H1 (cell line): ENCODE measurements at regions not wholly inside any gene's neighbourhood (a gene's known extent, or its start where the extent isn't known, plus 50 kb on each side); places are given as distances from the start of the nearest gene placed in this dataset.

Experiments used
- CTCF ChIA-PET: fragments of 300-600 bp; sonication (Branson Sonifier 250); formaldehyde crosslinking; loops from one replicate; lab custom pipeline; 2021; ENCODE audit not compliant: partially characterized antibody; lab: Charles Lee
- POLR2A ChIA-PET: fragments of 300-600 bp; sonication (Branson Sonifier 250); formaldehyde crosslinking; loops from one replicate; lab custom pipeline; 2021; ENCODE audit warnings: inconsistent platforms; ENCODE audit not compliant: partially characterized antibody; lab: Charles Lee
- DNase-seq, 2 experiments: peaks; one replicate each; pipeline versions ENCODE4 v3.0.0 to v3.0.0-alpha.2; 2010 to 2022; ENCODE audit warnings: low spot score in 2 of 2, low read depth in 1 of 2, mixed read lengths in 1 of 2
- FAIRE-seq: peaks from 2 replicates; lab custom pipeline; 2011; peaks lifted over from hg19 to GRCh38; lab: Jason Lieb, UNC
- H2AFZ ChIP-seq: 2 replicates; pipeline ENCODE4 v1.8.1; 2012; ENCODE audit warnings: low read length, inconsistent platforms
- H2AK5ac ChIP-seq: 2 replicates; pipeline ENCODE4 v1.6.1; 2013; ENCODE audit warnings: low read depth, low read length
- H2BK120ac ChIP-seq: replicated peaks from 2 replicates; pipeline ENCODE3; 2013; ENCODE audit warnings: low read depth, low read length, inconsistent platforms
- H2BK12ac ChIP-seq: 2 replicates; pipeline ENCODE4 v1.6.1; 2013; ENCODE audit warnings: low read depth, low read length
- H2BK15ac ChIP-seq: 2 replicates; pipeline ENCODE4 v1.6.1; 2013; ENCODE audit warnings: low read length
- H2BK20ac ChIP-seq: 2 replicates; pipeline ENCODE4 v1.6.1; 2013; ENCODE audit warnings: low read length
- H2BK5ac ChIP-seq: 2 replicates; pipeline ENCODE4 v1.6.1; 2013; ENCODE audit warnings: low read depth, low read length
- H3K14ac ChIP-seq: 2 replicates; pipeline ENCODE4 v1.6.1; 2013; ENCODE audit warnings: inconsistent platforms; ENCODE audit not compliant: insufficient read length
- H3K18ac ChIP-seq: 2 replicates; pipeline ENCODE4 v1.6.1; 2013; ENCODE audit warnings: low read length; ENCODE audit errors: extremely low read depth
- H3K23ac ChIP-seq: 2 replicates; pipeline ENCODE4 v1.6.1; 2013; ENCODE audit warnings: inconsistent platforms; ENCODE audit not compliant: insufficient read length
- H3K23me2 ChIP-seq: 2 replicates; pipeline ENCODE4 v1.6.1; 2013; ENCODE audit warnings: low read depth, low read length
- H3K27ac ChIP-seq: 2 replicates; pipeline ENCODE4 v1.6.1; 2011; ENCODE audit warnings: low read depth, low read length, inconsistent platforms
- H3K27me3 ChIP-seq, 4 experiments: replicated peaks in 1 of 4; 1 replicate in 1 of 4; 2 replicates in 3 of 4; pipeline versions ENCODE4 v1.6.1 to v1.8.1; 2011 to 2013; ENCODE audit warnings: low read length in 3 of 4, mild to moderate bottlenecking in 3 of 4, inconsistent platforms in 2 of 4, mixed read lengths in 2 of 4, moderate library complexity in 1 of 4; ENCODE audit not compliant: control insufficient read depth in 3 of 4, insufficient read depth in 3 of 4; ENCODE audit errors: extremely low read depth in 1 of 4
- H3K36me3 ChIP-seq, 4 experiments: 2 replicates each; pipeline versions ENCODE4 v1.6.1 to v1.8.1; 2011 to 2013; ENCODE audit warnings: mild to moderate bottlenecking in 4 of 4, low read length in 3 of 4, moderate library complexity in 2 of 4, control low read depth in 1 of 4, inconsistent platforms in 1 of 4; ENCODE audit not compliant: insufficient read depth in 4 of 4, control insufficient read depth in 2 of 4
- H3K4ac ChIP-seq: replicated peaks from 2 replicates; pipeline ENCODE3; 2013; ENCODE audit warnings: low read length, low read depth, mixed read lengths, inconsistent platforms; ENCODE audit not compliant: insufficient read length
- H3K4me1 ChIP-seq, 4 experiments: replicated peaks in 1 of 4; 1 replicate in 1 of 4; 2 replicates in 3 of 4; pipeline versions ENCODE4 v1.6.1 to v1.8.1; 2011 to 2013; ENCODE audit warnings: low read length in 3 of 4, inconsistent platforms in 2 of 4, mixed read lengths in 1 of 4; ENCODE audit not compliant: insufficient read depth in 4 of 4, control insufficient read depth in 3 of 4
- H3K4me2 ChIP-seq, 2 experiments: 2 replicates each; pipeline versions ENCODE4 v1.6.1 to v1.8.1; 2011 to 2013; ENCODE audit warnings: low read depth in 2 of 2, low read length in 2 of 2, control low read depth in 1 of 2, inconsistent platforms in 1 of 2, mild to moderate bottlenecking in 1 of 2; ENCODE audit not compliant: insufficient read depth in 1 of 2
- H3K4me3 ChIP-seq, 4 experiments: fragments of 200-600, 300-600 bp in 1 of 4; sonication (generic), shearing (Covaris generic), sonication (Bioruptor Twin) in 1 of 4; 2 replicates each; pipeline versions ENCODE4 v1.5.1 to v1.8.1; 2011 to 2016; ENCODE audit warnings: low read length in 4 of 4, low read depth in 3 of 4, control low read depth in 2 of 4, inconsistent platforms in 2 of 4, mild to moderate bottlenecking in 2 of 4, mixed read lengths in 1 of 4, moderate library complexity in 1 of 4; ENCODE audit not compliant: insufficient read depth in 2 of 4; ENCODE audit errors: extremely low read depth in 1 of 4
- H3K56ac ChIP-seq: replicated peaks from 2 replicates; pipeline ENCODE3; 2013; ENCODE audit warnings: low read depth, mild to moderate bottlenecking, mixed read lengths, low read length, inconsistent platforms; ENCODE audit not compliant: insufficient read length
- H3K79me1 ChIP-seq: 2 replicates; pipeline ENCODE4 v1.6.1; 2013; ENCODE audit warnings: low read depth, low read length, control low read depth
- H3K79me2 ChIP-seq, 2 experiments: 2 replicates each; pipeline versions ENCODE4 v1.6.1 to v1.8.1; 2012 to 2013; ENCODE audit warnings: low read length in 2 of 2, mild to moderate bottlenecking in 2 of 2, inconsistent platforms in 1 of 2; ENCODE audit not compliant: insufficient read depth in 2 of 2, control insufficient read depth in 1 of 2
- H3K9ac ChIP-seq, 4 experiments: replicated peaks in 1 of 4; 1 replicate in 1 of 4; 2 replicates in 3 of 4; pipeline versions ENCODE4 v1.6.1 to v1.8.1; 2011 to 2013; ENCODE audit warnings: low read depth in 3 of 4, low read length in 3 of 4, control low read depth in 2 of 4, mild to moderate bottlenecking in 2 of 4, moderate library complexity in 2 of 4, inconsistent platforms in 1 of 4; ENCODE audit errors: extremely low read depth in 1 of 4
- H3K9me3 ChIP-seq, 2 experiments: 2 replicates each; pipeline versions ENCODE4 v1.6.1 to v1.8.1; 2012 to 2013; ENCODE audit warnings: mild to moderate bottlenecking in 2 of 2, moderate library complexity in 2 of 2, control low read depth in 1 of 2, inconsistent platforms in 1 of 2, low read depth in 1 of 2, low read length in 1 of 2, mixed read lengths in 1 of 2; ENCODE audit not compliant: insufficient read depth in 2 of 2
- H4K20me1 ChIP-seq, 2 experiments: replicated peaks in 1 of 2; 2 replicates each; pipeline versions ENCODE3 to v1.8.1; 2011 to 2013; ENCODE audit warnings: inconsistent platforms in 2 of 2, low read length in 2 of 2, mild to moderate bottlenecking in 1 of 2; ENCODE audit not compliant: insufficient read depth in 2 of 2, control insufficient read depth in 1 of 2
- H4K5ac ChIP-seq: 2 replicates; pipeline ENCODE4 v1.6.1; 2013; ENCODE audit warnings: low read length, low read depth, mixed read lengths, inconsistent platforms; ENCODE audit not compliant: insufficient read length
- H4K8ac ChIP-seq: 2 replicates; pipeline ENCODE4 v1.8.0; 2013; ENCODE audit warnings: mild to moderate bottlenecking, moderate library complexity, low read length, inconsistent platforms; ENCODE audit not compliant: insufficient read depth; ENCODE audit errors: extremely low read depth
- H4K91ac ChIP-seq: replicated peaks from 2 replicates; pipeline ENCODE3; 2013; ENCODE audit warnings: low read length, mixed read lengths, inconsistent platforms; ENCODE audit not compliant: insufficient read length
- ATF2 ChIP-seq: IDR thresholded peaks from 2 replicates; pipeline ENCODE4 v1.6.1; 2012; ENCODE audit warnings: low read length, inconsistent platforms
- CHD2 ChIP-seq: IDR thresholded peaks from 2 replicates; pipeline ENCODE4 v1.6.1; 2012; ENCODE audit warnings: low read length, improper control_type of control experiment
- EGR1 ChIP-seq: IDR thresholded peaks from 2 replicates; pipeline ENCODE4 v1.6.1; 2011; ENCODE audit warnings: low read depth, low read length, borderline replicate concordance
- HDAC6 ChIP-seq: IDR thresholded peaks from one replicate; pipeline ENCODE4 v1.7.1; 2012; ENCODE audit warnings: low read depth, mild to moderate bottlenecking, inconsistent platforms, low read length, moderate library complexity
- JUND ChIP-seq: IDR thresholded peaks from 2 replicates; pipeline ENCODE4 v1.6.1; 2011; ENCODE audit warnings: mild to moderate bottlenecking, improper control_type of control experiment, low read length
- KDM4A ChIP-seq: IDR thresholded peaks from one replicate; pipeline ENCODE4 v1.7.1; 2012; ENCODE audit warnings: low read depth, mild to moderate bottlenecking, moderate library complexity, low read length, inconsistent platforms; ENCODE audit not compliant: severe bottlenecking
- MAFK ChIP-seq: IDR thresholded peaks from 2 replicates; pipeline ENCODE4 v1.6.1; 2012; ENCODE audit warnings: low read depth, mild to moderate bottlenecking, improper control_type of control experiment, low read length
- POLR2AphosphoS5 ChIP-seq: IDR thresholded peaks from 2 replicates; pipeline ENCODE4 v1.6.1; 2011; ENCODE audit warnings: low read depth, low read length
- SIRT6 ChIP-seq: IDR thresholded peaks from one replicate; pipeline ENCODE4 v1.7.1; 2012; ENCODE audit warnings: low read length, inconsistent platforms
- SP1 ChIP-seq: IDR thresholded peaks from 2 replicates; pipeline ENCODE4 v1.6.1; 2011; ENCODE audit warnings: low read depth, low read length
- TAF1 ChIP-seq: IDR thresholded peaks from 2 replicates; pipeline ENCODE4 v1.6.1; 2011; ENCODE audit warnings: mild to moderate bottlenecking, low read depth, low read length
- WGBS, 2 experiments: shearing (Covaris generic) in 1 of 2; methylation state at CpG; one replicate each; pipeline versions ENCODE4 v1.1.6 to v1.1.7; 2013 to 2015; ENCODE audit warnings: low lambda C conversion rate in 2 of 2, mixed read lengths in 2 of 2, inconsistent platforms in 1 of 2, low coverage in 1 of 2, missing lambda C conversion rate in 1 of 2; ENCODE audit not compliant: insufficient replicate concordance in 2 of 2, insufficient coverage in 1 of 2, insufficient read length in 1 of 2; ENCODE audit errors: extremely low coverage in 1 of 2, missing lambda C conversion rate in 1 of 2; 5-methylcytosine and 5-hydroxymethylcytosine counted together
- TF ChIP-seq, protein P1 (sequence below), 3 experiments: IDR thresholded peaks; 1 replicate in 2 of 3; 2 replicates in 1 of 3; pipeline versions ENCODE4 v1.5.1 to v1.6.1; 2011; ENCODE audit warnings: low read length in 3 of 3, mild to moderate bottlenecking in 3 of 3, inconsistent platforms in 2 of 3, low read depth in 1 of 3, moderate library complexity in 1 of 3; ENCODE audit not compliant: insufficient read depth in 1 of 3; ENCODE audit errors: control extremely low read depth in 1 of 3

GRCh38 chr5:93330506-93330905, 250.5 kb downstream of the NR2F1-AS1 start:
- no peak overlapping the region for H2BK5ac ChIP-seq
- H3K4ac ChIP-seq = no peak overlapping the region
- no peaks in the 10 kb centered on the region for H3K79me2 ChIP-seq
- H3K9me3 ChIP-seq = no peaks in the 10 kb centered on the region
- CTCF ChIA-PET = interaction anchor here (1.0 kb wide), 1 partner anchor 30 kb away, joined by 3 read pairs; no protein-coding TSS in a partner anchor
- H3K79me1 ChIP-seq = no peaks in the 10 kb centered on the region
- H2AK5ac ChIP-seq = no peak overlapping the region
- H4K91ac ChIP-seq = no peak overlapping the region
- no peak overlapping the region for H2BK20ac ChIP-seq
- no peak overlapping the region for H3K23ac ChIP-seq
- no peak overlapping the region for H3K18ac ChIP-seq
- H2AFZ ChIP-seq = no peak overlapping the region
- H3K4me1 ChIP-seq = no peaks in the 10 kb centered on the region
- TF ChIP-seq CHD2 (no peak), POLR2AphosphoS5 (no peak), TAF1 (no peak), KDM4A (no peak), HDAC6 (no peak), EGR1 (no peak), SP1 (no peak), MAFK (no peak), SIRT6 (no peak), JUND (no peak), ATF2 (no peak)
- TF ChIP-seq, protein P1, sequence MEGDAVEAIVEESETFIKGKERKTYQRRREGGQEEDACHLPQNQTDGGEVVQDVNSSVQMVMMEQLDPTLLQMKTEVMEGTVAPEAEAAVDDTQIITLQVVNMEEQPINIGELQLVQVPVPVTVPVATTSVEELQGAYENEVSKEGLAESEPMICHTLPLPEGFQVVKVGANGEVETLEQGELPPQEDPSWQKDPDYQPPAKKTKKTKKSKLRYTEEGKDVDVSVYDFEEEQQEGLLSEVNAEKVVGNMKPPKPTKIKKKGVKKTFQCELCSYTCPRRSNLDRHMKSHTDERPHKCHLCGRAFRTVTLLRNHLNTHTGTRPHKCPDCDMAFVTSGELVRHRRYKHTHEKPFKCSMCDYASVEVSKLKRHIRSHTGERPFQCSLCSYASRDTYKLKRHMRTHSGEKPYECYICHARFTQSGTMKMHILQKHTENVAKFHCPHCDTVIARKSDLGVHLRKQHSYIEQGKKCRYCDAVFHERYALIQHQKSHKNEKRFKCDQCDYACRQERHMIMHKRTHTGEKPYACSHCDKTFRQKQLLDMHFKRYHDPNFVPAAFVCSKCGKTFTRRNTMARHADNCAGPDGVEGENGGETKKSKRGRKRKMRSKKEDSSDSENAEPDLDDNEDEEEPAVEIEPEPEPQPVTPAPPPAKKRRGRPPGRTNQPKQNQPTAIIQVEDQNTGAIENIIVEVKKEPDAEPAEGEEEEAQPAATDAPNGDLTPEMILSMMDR (IDR thresholded peaks at IDR 0.05; ENCODE audit: control extremely low read depth in 1 of 3, insufficient read depth in 1 of 3, low read depth in 1 of 3, low read length in 3 of 3) = no peak
- H3K9ac ChIP-seq = no peak overlapping the region
- FAIRE-seq (no peak), DNase-seq (no peak)
- no peak overlapping the region for H2BK12ac ChIP-seq
- no peak overlapping the region for H3K27ac ChIP-seq
- H4K20me1 ChIP-seq = no peaks in the 10 kb centered on the region
- H3K27me3 ChIP-seq = no peaks in the 10 kb centered on the region
- no peak overlapping the region for H3K4me3 ChIP-seq
- H3K23me2 ChIP-seq = no peaks in the 10 kb centered on the region
- no peak overlapping the region for H2BK120ac ChIP-seq
- no peak overlapping the region for H3K14ac ChIP-seq
- H4K5ac ChIP-seq = no peak overlapping the region
- H3K56ac ChIP-seq = no peak overlapping the region
- H2BK15ac ChIP-seq = no peak overlapping the region
- H3K36me3 ChIP-seq = no peaks in the 10 kb centered on the region; a peak in 1 of 8 replicates
- POLR2A ChIA-PET = no interaction called here
- H3K4me2 ChIP-seq = no peak overlapping the region
- H4K8ac ChIP-seq = no peak overlapping the region
- WGBS, 2 experiments = 42% methylated on average over 2 of the region's 2 CpGs; no CpG with 5 or more reads in 1 of the 2 experiments
